COLO668 (cell line): ENCODE measurements at regions not wholly inside any gene's neighbourhood (a gene's known extent, or its start where the extent isn't known, plus 50 kb on each side); places are given as distances from the start of the nearest gene placed in this dataset.

Experiments used
- DNase-seq: peaks from one replicate; lab custom pipeline; 2025; ENCODE audit not compliant: unreplicated experiment; lab: John Stamatoyannopoulos, UW

DNA sequence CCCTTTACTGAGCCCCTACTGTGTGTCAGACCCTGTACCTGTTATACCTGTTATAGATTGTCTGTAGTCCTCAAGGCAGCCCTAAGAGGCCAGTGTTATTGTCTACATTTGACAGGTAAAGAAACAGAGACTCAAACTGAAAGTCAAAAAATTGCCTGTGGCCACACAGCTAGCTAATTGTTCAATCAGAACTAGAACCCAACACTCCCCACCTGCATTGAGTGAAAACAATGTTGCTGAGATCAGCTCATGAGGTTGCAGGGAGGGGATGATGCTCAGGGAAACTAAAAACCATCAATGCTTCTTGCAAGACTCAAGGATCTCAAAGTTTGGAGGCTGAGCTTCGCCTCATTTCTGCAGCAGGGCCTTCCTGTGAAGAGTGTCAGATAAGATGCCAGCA is 109.5 kb upstream of the LMO4 start:
- DNase-seq = no peak

GRCh38 chr1:87219626-87220025 is 109.1 kb upstream of the LMO4 start:
- DNase-seq = no peak

DNA sequence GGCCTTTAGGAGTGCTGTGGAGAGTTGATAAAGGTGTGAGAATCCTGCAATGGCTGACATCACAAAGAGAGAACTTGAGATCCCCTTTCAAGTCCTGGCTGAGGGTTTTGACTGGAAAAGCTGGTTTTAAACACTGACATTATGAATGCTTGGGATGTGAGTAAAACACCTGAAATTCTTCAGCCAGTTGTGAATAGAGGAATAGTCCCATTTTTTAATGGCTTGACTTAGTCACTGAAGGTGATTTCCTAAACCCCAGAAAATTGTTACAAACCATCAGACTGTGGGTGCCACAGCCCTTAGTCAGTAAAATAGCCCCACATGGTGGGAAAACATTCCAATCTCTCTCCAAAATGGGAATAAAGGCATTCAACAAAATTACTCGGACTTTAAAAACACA is 107.7 kb upstream of the LMO4 start:
- DNase-seq = no peak

DNA sequence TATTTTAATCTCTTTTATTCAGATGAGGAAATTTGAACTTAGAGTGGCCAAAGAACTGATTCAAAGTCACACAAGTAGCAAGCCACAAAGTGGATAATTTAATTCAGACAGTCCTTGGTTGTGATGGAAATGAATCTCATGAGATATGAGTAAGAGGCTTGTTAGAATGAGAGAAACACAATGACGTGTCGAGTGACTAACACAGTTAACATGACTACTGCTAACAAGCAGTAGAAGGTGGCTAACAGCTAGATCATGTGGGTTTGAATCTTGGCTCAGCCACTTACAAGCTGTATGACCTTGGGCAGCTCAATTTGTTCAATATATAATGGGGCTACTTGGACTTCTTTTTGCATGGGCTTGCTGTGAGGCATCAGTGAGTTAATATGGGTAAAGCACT is 104.5 kb upstream of the LMO4 start:
- DNase-seq = no peak

DNA sequence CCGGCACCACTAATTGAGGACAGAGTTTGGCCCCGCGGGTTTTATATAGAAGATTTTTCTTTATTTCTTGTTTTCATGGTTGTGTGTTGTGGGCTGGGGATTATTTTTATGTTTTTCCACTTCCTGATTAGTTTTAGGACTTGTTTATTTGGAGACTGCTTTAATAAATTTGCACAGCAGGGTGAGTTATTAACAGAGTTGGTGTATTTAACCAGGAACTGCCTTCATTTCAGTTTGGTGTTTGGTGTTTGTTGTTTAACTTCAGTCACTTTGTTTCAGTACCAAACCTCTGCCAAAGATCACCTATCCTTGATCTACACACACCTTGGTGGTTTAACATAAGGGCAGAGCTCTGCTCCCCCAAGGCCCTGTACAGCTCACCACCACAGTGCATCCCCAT is 103.5 kb upstream of the LMO4 start:
- no peak for DNase-seq

DNA sequence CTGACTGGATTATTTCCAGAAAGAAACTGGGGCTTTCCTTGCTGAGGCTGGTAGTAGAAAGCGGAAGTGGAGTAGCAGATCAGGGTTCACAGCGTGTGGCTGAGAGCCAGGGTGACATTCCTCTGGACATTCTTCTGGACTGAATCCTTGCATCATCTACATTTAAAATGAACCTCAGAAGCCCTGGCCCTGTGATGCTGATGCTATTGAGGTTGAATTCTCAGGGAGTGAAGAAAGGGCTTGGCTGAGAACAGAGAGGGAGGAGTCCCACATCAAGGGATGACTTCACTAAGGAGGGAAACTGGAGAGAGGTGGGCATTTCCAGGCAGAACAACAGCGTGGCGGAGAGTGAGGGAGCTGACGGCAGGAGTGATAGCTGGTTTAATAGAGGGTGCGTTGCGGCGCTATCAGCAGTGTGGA is 102.3 kb upstream of the LMO4 start:
- DNase-seq = no peak

DNA sequence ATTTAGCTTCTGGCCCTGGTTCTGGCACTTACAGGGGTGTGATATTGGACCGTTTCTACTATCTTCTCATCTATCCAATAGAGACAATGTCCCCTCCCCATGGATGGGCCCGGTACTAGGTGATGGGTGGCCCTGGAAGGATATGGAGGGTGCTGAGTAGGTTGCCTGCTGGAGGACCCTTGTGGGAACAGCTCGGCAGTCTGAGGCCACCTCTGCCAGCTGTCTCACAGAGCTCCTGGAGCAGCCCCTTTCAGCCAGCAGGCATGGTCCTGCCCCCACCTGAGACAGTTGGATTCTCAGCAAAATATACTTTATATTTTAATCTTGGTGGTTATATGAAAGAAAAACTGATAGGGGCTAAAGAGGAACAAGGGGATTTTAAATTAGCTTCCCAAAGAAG is 101.0 kb upstream of the LMO4 start:
- no peak for DNase-seq

DNA sequence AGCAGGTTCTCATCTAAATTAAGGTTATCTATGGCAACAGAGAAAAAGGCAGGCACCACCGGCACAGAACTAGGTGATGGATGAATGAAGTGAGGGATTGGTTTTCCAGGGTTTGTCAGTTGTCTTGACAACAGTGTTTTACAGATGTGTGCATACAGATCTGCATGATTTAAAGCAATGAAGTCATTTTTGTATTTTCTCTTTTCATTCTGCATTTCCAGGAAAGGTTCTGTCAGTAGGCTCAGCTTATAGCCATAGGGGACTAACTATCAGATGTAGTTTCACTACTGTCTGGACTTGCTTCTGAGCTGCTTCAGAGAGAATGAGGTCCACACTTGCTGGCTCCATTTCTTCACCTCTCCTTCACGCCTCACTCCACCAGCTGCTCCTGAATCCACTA is 98.2 kb upstream of the LMO4 start:
- no peak for DNase-seq

DNA sequence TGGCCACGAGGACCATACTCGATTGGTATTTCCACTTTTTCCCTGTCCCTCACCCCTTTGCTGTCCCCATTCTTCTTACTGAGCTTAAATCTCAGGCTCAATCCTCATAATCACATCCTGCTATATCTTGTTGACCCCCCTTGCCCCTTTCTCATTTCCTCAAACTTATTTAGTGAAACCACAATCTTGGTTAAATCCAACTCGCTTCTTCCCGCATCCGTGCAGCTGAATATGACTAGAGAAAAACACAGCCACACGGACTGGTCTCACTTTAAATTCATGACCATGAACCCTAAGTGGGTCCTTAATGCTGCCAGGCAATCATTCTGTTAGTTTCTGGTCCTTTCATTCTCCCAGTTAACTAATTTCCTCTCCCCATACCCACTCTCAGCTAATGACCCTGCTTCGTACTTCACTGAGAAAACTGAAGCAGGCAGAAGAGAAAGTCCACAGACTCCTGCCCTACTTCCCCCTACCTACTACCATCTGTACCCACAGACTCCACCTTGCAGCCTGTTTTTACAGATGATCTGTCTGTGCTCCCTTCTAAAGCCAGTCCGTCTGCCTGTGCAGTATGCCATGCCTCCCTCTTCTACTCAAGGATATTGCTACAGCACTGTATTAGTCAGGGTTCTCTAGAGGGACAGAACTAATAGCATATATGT is 96.8 kb upstream of the LMO4 start:
- DNase-seq = no peak

GRCh38 chr1:87236585-87236984 is 92.1 kb upstream of the LMO4 start:
- DNase-seq = no peak

DNA sequence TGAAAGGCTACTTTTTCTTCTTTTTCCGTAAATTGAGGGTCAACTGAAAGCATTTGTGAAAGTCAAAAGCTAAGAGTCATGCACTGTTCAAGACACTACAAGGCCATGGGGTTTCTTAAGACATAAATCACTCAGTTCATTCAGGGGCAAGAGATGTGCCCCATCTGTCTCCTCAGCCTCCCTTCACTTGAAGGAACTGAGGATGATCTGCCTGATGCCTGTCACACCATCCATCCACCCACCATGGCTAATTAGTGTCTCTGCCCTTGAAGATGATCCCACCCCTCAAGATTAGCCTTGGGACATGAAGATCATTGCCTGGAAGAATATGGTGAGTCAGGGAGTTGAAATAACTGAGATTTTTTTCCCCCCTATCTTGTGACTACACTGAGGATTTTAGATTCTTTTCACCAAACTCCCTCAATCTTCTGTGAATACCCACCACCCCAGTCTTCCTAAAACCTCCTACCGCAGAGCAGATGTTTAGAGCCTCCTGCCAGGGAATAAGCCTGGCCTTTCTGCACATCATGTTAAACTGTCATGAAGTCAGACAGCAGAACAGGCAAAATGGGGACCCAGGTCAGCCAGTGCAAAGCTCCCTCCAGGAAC is 88.6 kb upstream of the LMO4 start:
- DNase-seq = no peak

- no peak for DNase-seq
Observed at GRCh38 chr1:87240661-87241285, 87.9 kb upstream of the LMO4 start.

GRCh38 chr1:87242445-87243185 is 86.1 kb upstream of the LMO4 start:
- DNase-seq = no peak

DNA sequence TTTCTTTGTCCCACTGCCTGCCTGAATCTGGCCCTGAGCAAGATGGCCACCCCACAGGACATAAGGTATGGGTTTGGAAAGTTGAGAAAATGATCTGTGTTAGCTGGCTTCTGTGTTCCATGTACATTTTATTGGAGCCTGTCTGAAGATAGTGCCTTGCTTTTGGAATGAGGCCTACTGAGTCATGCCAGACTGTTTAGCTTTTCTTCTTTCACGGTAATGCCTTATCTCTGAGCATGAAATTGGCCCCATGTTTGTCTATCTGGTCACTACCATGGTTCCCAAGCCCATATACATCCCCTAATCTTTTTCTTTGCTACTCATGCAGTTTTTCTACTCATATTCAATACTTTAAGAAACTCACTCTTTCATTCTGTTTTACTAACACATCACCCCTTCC is 85.1 kb upstream of the LMO4 start:
- no peak for DNase-seq

- no peak for DNase-seq
Observed at GRCh38 chr1:87246436-87246835, 82.2 kb upstream of the LMO4 start.

DNA sequence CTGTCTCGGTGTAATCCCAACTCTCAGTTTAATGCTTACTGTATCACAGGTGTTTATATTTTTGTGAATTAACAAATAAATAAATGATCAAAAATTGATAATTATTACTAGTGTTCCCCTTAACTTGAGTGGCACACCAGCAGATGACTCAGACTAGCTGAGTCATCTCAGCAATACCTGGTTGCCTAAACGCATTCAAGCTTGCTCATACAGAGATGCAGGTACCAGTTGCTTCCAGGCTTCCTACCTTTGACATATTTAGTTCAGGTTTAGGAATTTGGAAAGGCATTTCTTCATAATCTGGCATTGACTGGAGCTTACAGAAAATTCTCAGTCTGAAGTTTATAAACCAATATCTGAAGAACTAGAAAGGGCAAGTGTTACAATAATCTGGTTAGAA is 78.9 kb upstream of the LMO4 start:
- no peak for DNase-seq

- DNase-seq = no peak
Observed at GRCh38 chr1:87250336-87250735, 78.3 kb upstream of the LMO4 start.

DNA sequence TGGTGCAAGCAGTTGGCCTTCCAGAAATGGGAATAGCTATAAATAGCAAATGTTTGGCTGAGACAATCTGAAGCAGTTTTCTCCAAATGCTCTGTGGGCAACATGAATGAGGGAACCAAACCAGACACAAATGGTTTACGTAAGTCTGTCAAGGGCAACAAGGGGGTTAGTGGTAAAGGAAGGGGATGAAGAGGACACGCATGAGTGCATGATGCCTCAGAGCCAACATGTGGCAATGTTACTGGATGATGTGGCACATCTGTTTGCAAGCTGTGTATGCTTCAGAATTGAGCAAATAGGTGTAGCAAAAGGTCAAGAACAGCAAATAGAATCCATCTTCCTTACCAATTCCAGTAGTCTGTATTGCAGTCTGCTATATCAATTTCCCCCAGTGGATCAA is 76.3 kb upstream of the LMO4 start:
- DNase-seq = no peak

- DNase-seq = no peak
Observed at GRCh38 chr1:87262688-87263087, 66.0 kb upstream of the LMO4 start.

DNA sequence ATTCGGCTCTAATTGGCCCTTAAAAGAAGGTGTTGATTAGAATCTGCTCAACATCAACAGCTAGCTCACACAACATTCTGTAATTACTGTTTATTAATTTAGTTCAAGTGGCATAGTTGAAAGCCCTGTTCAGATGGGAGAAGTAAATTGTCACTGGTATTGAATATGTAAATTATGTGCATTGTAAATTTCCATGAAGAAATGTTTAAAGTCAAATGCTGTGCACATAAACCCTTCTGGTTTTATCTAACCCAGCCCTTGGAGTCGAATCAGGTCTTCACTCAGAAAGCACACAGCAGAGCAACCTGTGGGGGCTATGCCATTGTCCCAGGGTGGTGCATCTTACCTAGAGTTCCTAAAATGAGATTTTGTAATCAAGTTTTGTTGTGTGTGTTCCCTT is 65.4 kb upstream of the LMO4 start:
- no peak for DNase-seq

- DNase-seq = no peak
Observed at GRCh38 chr1:87263785-87264184, 64.9 kb upstream of the LMO4 start.

DNA sequence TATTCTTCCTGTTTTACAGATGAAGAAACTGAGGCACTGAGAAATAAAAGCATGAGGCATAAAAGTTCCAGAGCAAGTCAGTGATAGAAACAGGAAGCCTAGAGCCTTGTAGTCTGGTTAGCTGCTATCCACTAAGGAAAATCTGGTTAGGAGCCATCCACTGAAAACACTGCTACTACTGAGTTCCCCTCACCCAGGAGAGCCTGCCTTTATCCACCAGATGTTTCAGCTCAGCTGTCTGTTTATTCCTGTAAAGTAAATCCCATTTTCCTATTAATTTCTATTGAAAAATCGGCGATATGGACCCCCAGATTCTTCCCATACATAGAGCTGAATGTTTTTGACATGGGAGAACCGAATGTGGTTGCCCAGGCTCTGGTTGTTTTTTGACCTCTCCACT is 63.7 kb upstream of the LMO4 start:
- DNase-seq = no peak
